ENCODE measurements at regions not wholly inside any gene's neighbourhood (a gene's known extent, or its start where the extent isn't known, plus 50 kb on each side); places are given as distances from the start of the nearest gene placed in this dataset.

GRCh38 chr22:22067192-22067591 lies 84.6 kb upstream of the TOP3B start:
- TF ChIP-seq CTCF (IDR thresholded peaks at IDR 0.05) (no peak), POLR2A (IDR thresholded peaks at IDR 0.05) (no peak)

Data from testis (tissue), 2 donors.